Suprapubic skin (tissue), 4 donors: ENCODE measurements at regions not wholly inside any gene's neighbourhood (a gene's known extent, or its start where the extent isn't known, plus 50 kb on each side); places are given as distances from the start of the nearest gene placed in this dataset.

Experiments used
- EP300 ChIP-seq: sonication (generic); formaldehyde crosslinking; IDR thresholded peaks from one replicate; pipeline ENCODE4 v1.6.1; 2017; ENCODE audit warnings: antibody characterized with exemption
- POLR2A ChIP-seq, 2 donors: fragments of 450-650 bp; IDR thresholded peaks; one replicate each; pipeline ENCODE4 v1.6.1; 2017; ENCODE audit warnings: antibody characterized with exemption in 2 of 2, mild to moderate bottlenecking in 2 of 2, moderate library complexity in 2 of 2
- POLR2AphosphoS5 ChIP-seq, 3 donors: sonication (generic); formaldehyde crosslinking; IDR thresholded peaks; one replicate each; pipeline ENCODE4 v1.6.1; 2017; ENCODE audit warnings: antibody characterized with exemption in 3 of 3
- TF ChIP-seq, protein P1 (sequence below), 2 donors: fragments of 200-600 bp in 1 of 2; fragments of 450-650 bp in 1 of 2; sonication (generic) in 1 of 2; IDR thresholded peaks; one replicate each; pipeline ENCODE4 v1.5.1; 2016 to 2019; ENCODE audit warnings: antibody characterized with exemption in 2 of 2, mild to moderate bottlenecking in 1 of 2, moderate library complexity in 1 of 2

DNA sequence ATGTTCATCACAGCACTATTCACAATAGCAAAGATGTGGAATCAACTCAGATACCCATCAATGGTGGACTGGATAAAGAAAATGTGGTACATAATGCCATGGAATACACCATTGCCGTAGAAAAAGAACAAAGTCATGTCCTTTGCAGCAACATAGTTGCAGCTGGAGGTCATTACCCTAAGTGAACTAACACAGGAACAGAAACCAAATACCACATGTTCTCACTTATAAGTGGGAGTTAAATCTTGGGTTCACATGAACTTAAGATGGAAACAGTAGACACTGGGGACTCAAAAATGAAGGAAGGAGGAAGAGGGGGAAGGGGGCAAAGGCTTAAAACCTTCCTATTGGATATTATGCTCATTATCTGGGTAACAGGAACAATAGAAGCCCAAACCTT lies 228.1 kb upstream of the RAB6C start:
- no peak for TF ChIP-seq POLR2A (IDR thresholded peaks at IDR 0.05)
- TF ChIP-seq EP300, result no peak
- TF ChIP-seq, protein P1, sequence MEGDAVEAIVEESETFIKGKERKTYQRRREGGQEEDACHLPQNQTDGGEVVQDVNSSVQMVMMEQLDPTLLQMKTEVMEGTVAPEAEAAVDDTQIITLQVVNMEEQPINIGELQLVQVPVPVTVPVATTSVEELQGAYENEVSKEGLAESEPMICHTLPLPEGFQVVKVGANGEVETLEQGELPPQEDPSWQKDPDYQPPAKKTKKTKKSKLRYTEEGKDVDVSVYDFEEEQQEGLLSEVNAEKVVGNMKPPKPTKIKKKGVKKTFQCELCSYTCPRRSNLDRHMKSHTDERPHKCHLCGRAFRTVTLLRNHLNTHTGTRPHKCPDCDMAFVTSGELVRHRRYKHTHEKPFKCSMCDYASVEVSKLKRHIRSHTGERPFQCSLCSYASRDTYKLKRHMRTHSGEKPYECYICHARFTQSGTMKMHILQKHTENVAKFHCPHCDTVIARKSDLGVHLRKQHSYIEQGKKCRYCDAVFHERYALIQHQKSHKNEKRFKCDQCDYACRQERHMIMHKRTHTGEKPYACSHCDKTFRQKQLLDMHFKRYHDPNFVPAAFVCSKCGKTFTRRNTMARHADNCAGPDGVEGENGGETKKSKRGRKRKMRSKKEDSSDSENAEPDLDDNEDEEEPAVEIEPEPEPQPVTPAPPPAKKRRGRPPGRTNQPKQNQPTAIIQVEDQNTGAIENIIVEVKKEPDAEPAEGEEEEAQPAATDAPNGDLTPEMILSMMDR (IDR thresholded peaks at IDR 0.05), result no peak
- no peak for TF ChIP-seq POLR2AphosphoS5 (IDR thresholded peaks at IDR 0.05)
